Stimulated activated CD4-positive, alpha-beta T cell treated with anti-CD3 and anti-CD28 coated beads, Interleukin-1b, Interleukin-23, amount 100 ng/mL, for 4 hours (primary cell): ENCODE measurements at regions not wholly inside any gene's neighbourhood (a gene's known extent, or its start where the extent isn't known, plus 50 kb on each side); places are given as distances from the start of the nearest gene placed in this dataset.
"Not testable (repeated sequence)": the region's sequence is repeated elsewhere in the genome, so short reads cannot be mapped to it uniquely, and the experiment has no call there.

Source experiments
- DNase-seq, 2 donors: peaks; one replicate each; pipeline ENCODE4 v3.0.0-alpha.2; 2020; ENCODE audit warnings: low read depth in 2 of 2

GRCh38 chr4:170193496-170193895 lies 103.7 kb upstream of the AADAT start:
- DNase-seq: no peak

DNA sequence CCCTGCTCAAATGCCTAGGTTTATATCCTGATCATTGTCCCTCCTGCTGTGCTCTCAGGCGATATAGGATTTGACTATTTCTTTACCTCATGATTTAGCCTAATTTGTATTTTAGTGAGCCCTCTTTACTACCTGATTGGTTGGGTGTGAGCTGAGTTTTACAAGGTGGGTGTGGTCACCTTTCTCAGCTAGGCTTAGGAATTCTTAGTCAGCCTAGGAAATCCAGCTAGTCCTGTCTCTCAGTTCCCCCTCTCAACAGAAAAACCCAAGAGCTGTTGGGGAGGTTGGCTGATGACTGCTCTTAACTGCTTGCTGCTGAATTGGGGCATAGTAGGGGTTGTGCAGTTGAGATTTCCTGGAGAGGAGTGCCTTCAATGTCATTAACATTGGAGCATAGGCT lies 100.5 kb upstream of the AADAT start:
- DNase-seq: no peak

DNA sequence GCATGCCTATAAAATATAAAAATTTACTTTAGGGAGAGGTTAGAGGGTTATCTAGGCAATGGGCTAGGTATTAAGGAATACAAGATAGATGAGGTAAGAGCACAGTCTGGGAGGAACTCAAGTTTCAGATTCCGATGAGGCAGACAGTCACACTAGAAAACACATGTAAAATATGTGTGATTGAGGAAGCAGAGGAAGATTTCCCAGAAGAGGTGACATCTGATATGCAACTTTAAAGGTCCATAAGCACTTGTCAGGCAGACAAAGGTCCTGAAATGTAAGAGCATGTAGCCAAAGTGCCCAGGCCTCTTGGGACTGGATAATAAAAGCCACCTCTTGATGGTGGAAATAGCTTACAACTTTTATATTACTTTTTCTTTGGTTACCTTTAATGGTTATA lies 81.1 kb upstream of the AADAT start:
- no peak for DNase-seq

DNA sequence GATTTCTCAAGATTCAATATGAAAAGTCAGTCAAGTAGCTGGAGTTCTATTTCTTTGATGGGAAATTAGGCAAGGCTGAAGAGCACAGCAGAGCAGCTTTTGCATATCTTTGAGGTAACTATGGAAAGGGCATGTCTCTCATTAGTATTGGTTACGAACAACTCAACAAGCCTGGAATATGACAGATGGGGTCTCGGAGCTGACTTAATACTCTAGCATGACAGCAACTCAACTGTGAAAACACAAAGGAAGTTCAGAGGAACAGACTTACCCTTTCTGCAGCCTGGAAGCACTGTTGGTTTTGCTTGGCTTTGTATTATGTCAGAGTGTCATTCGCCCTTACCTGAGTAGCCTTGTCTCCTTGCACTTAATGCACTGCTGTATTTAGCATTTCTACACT lies 79.9 kb upstream of the AADAT start:
- no peak for DNase-seq

- DNase-seq: no peak
Measured at GRCh38 chr4:170167678-170168077, 77.9 kb upstream of the AADAT start.

GRCh38 chr4:170166193-170166592 lies 76.4 kb upstream of the AADAT start:
- not testable (repeated sequence) for DNase-seq

DNA sequence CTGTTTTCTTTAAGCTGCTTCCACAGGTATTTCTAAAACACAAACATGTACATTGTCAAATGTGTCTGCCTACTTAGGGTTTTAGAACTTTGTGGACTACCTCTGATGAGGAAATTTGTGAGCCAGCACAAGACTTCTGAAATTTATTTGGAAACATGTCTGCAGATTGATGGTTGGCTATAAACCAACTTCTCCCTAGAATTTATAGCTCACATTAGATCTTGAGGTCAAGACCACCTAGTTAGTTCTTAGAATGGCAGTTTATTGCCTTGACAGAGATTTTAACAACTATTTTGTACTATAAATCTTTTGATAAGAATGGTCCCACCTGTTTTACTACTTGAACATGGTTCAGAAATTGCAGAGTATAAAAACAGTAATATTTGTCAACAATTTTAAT lies 72.7 kb upstream of the AADAT start:
- no peak for DNase-seq

- no peak for DNase-seq
Measured at GRCh38 chr4:170157670-170158069, 67.9 kb upstream of the AADAT start.

DNA sequence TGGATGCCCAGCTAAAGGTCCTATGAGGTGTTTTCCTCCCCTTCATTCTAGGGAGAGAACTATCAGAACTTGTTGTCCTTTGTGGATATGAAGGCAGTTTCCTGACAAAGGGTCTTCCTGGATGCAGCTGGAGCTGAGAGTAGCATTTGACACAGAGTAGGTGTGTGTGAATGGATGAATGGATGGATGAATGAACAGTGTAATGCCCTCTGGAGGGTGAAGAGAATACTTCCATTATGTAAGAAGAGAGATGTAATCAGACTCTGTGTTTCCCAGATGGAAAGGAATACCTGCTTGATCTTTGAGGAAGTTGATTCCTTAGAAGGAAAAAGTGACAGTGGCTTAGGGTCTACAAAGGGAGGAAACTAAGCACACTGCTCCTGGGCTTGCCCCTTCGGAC lies 55.4 kb upstream of the AADAT start:
- no peak for DNase-seq

DNA sequence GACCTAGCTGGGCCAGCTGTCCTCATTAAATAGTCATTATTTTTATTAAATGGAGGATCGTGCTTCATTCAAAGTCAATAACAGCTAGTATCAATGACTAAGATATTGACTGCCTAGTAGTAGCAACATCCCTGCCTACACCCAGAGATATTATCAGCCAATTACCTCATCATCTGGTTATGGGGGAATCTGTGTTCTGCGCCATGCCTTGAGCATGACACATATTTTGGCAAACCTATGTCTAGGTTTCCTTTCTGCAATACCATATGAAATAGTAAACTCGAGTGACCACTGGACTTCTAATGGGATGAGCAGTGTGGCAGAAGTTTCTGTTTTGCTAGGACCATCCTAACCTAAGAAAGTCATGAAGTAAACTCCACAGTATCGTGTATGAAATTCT lies 50.0 kb upstream of the AADAT start:
- DNase-seq: no peak
